Pancreas (tissue), 10 donors: ENCODE measurements at regions not wholly inside any gene's neighbourhood (a gene's known extent, or its start where the extent isn't known, plus 50 kb on each side); places are given as distances from the start of the nearest gene placed in this dataset.

Experiments used
- ATAC-seq, 4 donors: fragments of 200-7000 bp; cut with Tn5 transposase; one replicate each; pipeline versions ENCODE4 v1.8.0 to v1.9.1; 2020; ENCODE audit warnings: mild to moderate bottlenecking in 4 of 4, moderate library complexity in 4 of 4
- DNase-seq, 6 donors: peaks; one replicate each; pipeline ENCODE4 v3.0.0-alpha.2; 2020
- FAIRE-seq: peaks from 2 replicates; lab custom pipeline; 2012; peaks lifted over from hg19 to GRCh38; lab: Jason Lieb, UNC
- H3K27ac ChIP-seq, 4 donors: fragments of 200-600 bp; sonication (generic); 1 replicate in 3 of 4; 2 replicates in 1 of 4; pipeline versions ENCODE4 v1.5.0 to v1.8.0; 2020
- H3K27me3 ChIP-seq, 4 donors: fragments of 200-600 bp; one replicate each; pipeline ENCODE4 v1.8.0; 2021
- H3K36me3 ChIP-seq, 3 donors: fragments of 200-600 bp; sonication (generic) in 1 of 3; one replicate each; pipeline versions ENCODE4 v1.5.0 to v1.8.0; 2020 to 2021
- H3K4me1 ChIP-seq, 3 donors: fragments of 200-600 bp; one replicate each; pipeline ENCODE4 v1.8.0; 2021
- H3K4me3 ChIP-seq, 4 donors: fragments of 200-600 bp; sonication (generic) in 2 of 4; one replicate each; pipeline versions ENCODE4 v1.5.0 to v1.8.0; 2020 to 2021
- H3K9me3 ChIP-seq, 4 donors: fragments of 200-600 bp; one replicate each; pipeline ENCODE4 v1.8.0; 2021
- WGBS, 2 donors: extraction: QIAGEN DNeasy Blood & Tissue Kit; methylation state at CpG; one replicate each; pipeline ENCODE4 v1.1.7; 2013; 5-methylcytosine and 5-hydroxymethylcytosine counted together
- intact Hi-C, 3 donors: fragments of 100-400 bp; cut with DNase I; formaldehyde crosslinking; loops; one replicate each; pipeline versions ENCODE4 v1.11.1 to v1.14.2; 2022
- TF ChIP-seq, protein P1 (sequence below), 4 donors: fragments of 200-600 bp; sonication (generic) in 3 of 4; IDR thresholded peaks; one replicate each; pipeline versions ENCODE4 v1.5.0 to v1.8.0; 2021; ENCODE audit warnings: antibody characterized with exemption in 4 of 4
- donor health status: healthy with polysubstance abuse.
- donor health status: DM: no; HTN: no; CAD: no; lungs with moderate emphysema.
- donor health status: DM: no; HTN: no; CAD: no.
- donor health status: control.
- donor health status: control.
- donor health status: Bipolar disorder and iron deficiency.
- donor health status: DM: yes; HTN: yes; CAD: no.
- donor health status: DM: no; HTN: no; CAD: no.
- donor health status: DM: no; HTN: no; CAD: no.
- donor health status: DM: yes; HTN: yes; CAD: no.

DNA sequence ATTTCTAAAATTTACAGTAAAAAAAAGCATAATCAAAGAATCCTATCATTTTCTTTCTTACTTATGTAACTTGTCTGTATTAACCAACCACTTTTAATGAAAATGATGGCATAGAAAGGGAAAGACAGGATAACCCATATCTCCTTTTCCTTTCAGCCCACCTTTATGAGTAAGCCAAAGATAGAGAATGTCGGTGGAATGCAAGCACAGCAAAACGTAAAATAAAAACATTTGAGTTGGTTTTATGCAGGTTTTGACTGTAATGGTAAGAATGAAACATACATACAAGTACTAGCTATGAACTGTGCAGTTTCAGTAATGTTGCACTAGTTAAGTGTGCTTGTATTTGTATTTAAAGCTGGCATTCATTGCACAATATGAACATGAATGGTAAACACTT, 360.3 kb downstream of the FOXG1 start:
- ATAC-seq (no peak), DNase-seq (no peak), FAIRE-seq (no peak)
- Histone ChIP-seq H3K9me3 (no peaks in the 10 kb centered on the region), H3K4me3 (no peak overlapping the region), H3K36me3 (no peaks in the 10 kb centered on the region), H3K27ac (no peak overlapping the region), H3K4me1 (no peaks in the 10 kb centered on the region), H3K27me3 (no peaks in the 10 kb centered on the region)
- intact Hi-C loops = no loop called here
- TF ChIP-seq, protein P1, sequence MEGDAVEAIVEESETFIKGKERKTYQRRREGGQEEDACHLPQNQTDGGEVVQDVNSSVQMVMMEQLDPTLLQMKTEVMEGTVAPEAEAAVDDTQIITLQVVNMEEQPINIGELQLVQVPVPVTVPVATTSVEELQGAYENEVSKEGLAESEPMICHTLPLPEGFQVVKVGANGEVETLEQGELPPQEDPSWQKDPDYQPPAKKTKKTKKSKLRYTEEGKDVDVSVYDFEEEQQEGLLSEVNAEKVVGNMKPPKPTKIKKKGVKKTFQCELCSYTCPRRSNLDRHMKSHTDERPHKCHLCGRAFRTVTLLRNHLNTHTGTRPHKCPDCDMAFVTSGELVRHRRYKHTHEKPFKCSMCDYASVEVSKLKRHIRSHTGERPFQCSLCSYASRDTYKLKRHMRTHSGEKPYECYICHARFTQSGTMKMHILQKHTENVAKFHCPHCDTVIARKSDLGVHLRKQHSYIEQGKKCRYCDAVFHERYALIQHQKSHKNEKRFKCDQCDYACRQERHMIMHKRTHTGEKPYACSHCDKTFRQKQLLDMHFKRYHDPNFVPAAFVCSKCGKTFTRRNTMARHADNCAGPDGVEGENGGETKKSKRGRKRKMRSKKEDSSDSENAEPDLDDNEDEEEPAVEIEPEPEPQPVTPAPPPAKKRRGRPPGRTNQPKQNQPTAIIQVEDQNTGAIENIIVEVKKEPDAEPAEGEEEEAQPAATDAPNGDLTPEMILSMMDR (IDR thresholded peaks at IDR 0.05) = no peak
- WGBS, 2 donors = 63 to 69% methylated on average over 2 of the region's 2 CpGs

DNA sequence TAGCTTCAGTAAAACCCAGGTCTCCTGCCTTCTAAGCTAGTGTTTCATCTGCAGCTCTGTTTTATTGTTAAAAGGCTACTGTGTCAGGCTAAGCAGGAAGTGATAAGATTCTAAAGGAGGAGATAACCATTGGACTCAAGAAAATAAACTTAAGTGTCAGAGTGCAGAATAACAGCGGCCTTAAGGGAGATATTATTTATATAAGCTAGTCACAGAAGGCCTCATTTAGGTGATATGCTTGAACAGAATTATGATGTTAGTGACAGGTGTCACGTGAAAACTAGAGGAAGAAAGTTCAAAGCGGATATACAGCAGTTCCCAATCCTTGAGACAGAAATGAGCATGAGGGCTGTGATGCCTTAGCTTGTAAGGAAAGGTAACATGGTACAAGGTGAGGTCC, 373.4 kb downstream of the FOXG1 start:
- WGBS, 2 donors = 50 to 57% methylated on average over 3 of the region's 3 CpGs
- Histone ChIP-seq H3K27ac (no peak overlapping the region), H3K9me3 (no peaks in the 10 kb centered on the region), H3K4me1 (no peaks in the 10 kb centered on the region), H3K4me3 (no peak overlapping the region), H3K36me3 (no peaks in the 10 kb centered on the region), H3K27me3 (no peaks in the 10 kb centered on the region)
- FAIRE-seq (no peak), DNase-seq (no peak), ATAC-seq (no peak)
- TF ChIP-seq, protein P1 (IDR thresholded peaks at IDR 0.05) = no peak
- intact Hi-C loops = no loop called here

DNA sequence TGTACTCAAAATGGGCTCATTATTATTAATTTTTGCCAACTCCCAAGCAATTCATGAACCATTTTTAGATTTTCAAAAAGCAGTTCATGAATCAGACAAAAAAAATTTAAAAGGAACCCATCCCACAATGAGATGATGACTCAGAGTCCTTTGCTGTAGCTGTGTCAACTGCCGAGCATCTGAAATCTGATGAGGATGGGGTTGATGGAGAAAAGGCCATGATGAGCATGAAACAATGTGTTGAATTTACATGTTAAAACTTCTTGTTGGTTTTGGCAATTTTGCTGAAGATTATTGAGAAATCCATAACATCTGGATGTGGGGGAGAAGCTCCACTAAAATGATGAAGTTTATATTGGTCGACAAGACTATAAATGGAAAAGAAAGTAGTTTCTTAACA, 378.0 kb downstream of the FOXG1 start:
- Histone ChIP-seq H3K4me1 (no peaks in the 10 kb centered on the region), H3K27ac (no peak overlapping the region), H3K36me3 (no peaks in the 10 kb centered on the region), H3K4me3 (no peak overlapping the region), H3K27me3 (no peaks in the 10 kb centered on the region), H3K9me3 (no peaks in the 10 kb centered on the region)
- FAIRE-seq (no peak), ATAC-seq (peak in 2 of 4 donors; percentile 48 to 53), DNase-seq (no peak)
- TF ChIP-seq, protein P1 (IDR thresholded peaks at IDR 0.05) = no peak
- 67 to 80% methylated on average over 2 of the region's 2 CpGs for WGBS, 2 donors
- intact Hi-C loops = no loop called here

DNA sequence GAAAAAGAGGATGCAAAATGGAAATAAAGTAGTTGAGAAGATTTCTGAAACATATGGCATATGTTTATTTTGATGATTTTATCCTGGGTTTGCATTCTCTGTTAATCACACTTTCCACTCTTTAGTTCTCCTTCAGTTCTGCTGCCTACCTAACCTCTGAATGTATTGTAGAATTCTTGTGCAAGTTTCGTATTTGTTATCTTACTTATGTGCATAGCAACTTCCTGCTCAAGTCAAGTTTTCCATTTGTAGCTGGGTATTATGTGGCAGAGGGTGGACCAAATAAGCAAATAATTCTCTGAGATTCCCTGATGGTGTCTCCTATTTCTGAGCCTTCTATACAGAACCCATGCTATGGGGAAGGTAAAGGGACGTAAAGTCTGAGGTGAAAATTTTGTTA, 381.6 kb downstream of the FOXG1 start:
- no peaks in the 10 kb centered on the region for H3K27me3 ChIP-seq
- TF ChIP-seq, protein P1 (IDR thresholded peaks at IDR 0.05) = no peak
- intact Hi-C loops = no loop called here
- no peak overlapping the region for H3K4me3 ChIP-seq
- no peaks in the 10 kb centered on the region for H3K4me1 ChIP-seq
- ATAC-seq = no peak
- H3K27ac ChIP-seq = no peak overlapping the region
- WGBS, 2 donors = 46 to 51% methylated on average over 2 of the region's 2 CpGs
- H3K36me3 ChIP-seq = no peaks in the 10 kb centered on the region
- no peak for FAIRE-seq
- no peak for DNase-seq
- no peaks in the 10 kb centered on the region for H3K9me3 ChIP-seq

DNA sequence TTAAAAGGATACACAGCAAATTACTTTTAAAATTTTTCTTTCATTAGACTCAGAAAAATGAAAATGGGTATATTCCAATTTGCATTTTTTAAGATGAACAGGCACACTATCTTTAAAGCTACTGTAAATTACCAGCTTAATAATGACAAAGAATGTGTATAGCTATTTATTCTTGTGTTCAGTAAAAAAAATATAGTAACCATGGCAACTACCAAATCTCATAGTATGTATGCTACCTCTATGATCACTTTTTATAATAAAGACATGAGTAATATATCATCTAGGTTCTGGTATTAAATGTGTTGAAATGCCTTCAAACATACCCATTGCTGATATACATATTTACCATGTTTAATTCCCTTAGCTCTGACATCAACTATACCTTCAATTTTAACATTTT, 383.2 kb downstream of the FOXG1 start:
- DNase-seq (no peak), ATAC-seq (no peak), FAIRE-seq (no peak)
- intact Hi-C loops = no loop called here
- H3K36me3 ChIP-seq = no peaks in the 10 kb centered on the region
- H3K27me3 ChIP-seq = no peaks in the 10 kb centered on the region
- TF ChIP-seq, protein P1 (IDR thresholded peaks at IDR 0.05) = no peak
- H3K4me1 ChIP-seq = no peaks in the 10 kb centered on the region
- no peak overlapping the region for H3K4me3 ChIP-seq
- no peaks in the 10 kb centered on the region for H3K9me3 ChIP-seq
- H3K27ac ChIP-seq = no peak overlapping the region
